Hepatocyte (in vitro differentiated cells): ENCODE measurements at regions not wholly inside any gene's neighbourhood (a gene's known extent, or its start where the extent isn't known, plus 50 kb on each side); places are given as distances from the start of the nearest gene placed in this dataset.

ENCODE experiments used
- CTCF ChIP-seq: fragments of 200-600 bp; sonication (generic); IDR thresholded peaks from 2 replicates; pipeline ENCODE4 v1.5.1; 2016; ENCODE audit warnings: antibody characterized with exemption, mild to moderate bottlenecking; ENCODE audit not compliant: poor library complexity
- EZH2 ChIP-seq: fragments of 200-600 bp; sonication (generic); IDR thresholded peaks from 2 replicates; pipeline ENCODE4 v1.6.1; 2016; ENCODE audit warnings: antibody characterized with exemption, mild to moderate bottlenecking, borderline replicate concordance

- TF ChIP-seq CTCF (no peak), EZH2 (no peak)
These were observed 156.5 kb upstream of the PJA1 start for GRCh38 chrX:69321789-69322188.
